Fibroblast of upper back skin (primary cell): ENCODE measurements at regions not wholly inside any gene's neighbourhood (a gene's known extent, or its start where the extent isn't known, plus 50 kb on each side); places are given as distances from the start of the nearest gene placed in this dataset.
A peak's percentile ranks its signal among the peaks of the same experiment; 100 is the strongest.

Experiments used
- DNase-seq: peaks from one replicate; pipeline ENCODE4 v3.0.0-alpha.2; 2013

DNA sequence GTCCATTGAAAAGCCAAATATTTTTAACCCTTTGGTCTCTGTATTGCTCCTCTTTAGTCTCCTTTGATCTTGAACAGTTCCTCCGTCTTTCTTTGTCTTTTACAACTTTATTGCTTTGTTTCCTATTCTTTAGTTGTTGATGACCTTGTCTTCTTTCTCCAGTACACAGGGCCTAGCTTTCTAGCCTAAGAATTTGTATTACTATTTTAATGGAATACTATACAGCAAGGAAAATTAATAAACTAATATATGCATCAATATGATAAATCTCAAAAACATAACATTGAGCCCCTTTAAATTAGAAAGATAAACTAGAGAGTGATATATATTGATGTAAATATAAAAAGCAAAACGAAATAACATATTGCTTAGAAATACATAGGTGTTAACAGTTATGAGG lies 88.7 kb downstream of the NR1D2 start:
- no peak for DNase-seq

- no peak for DNase-seq
Measured at GRCh38 chr3:24034464-24034863, 89.4 kb downstream of the NR1D2 start.

DNA sequence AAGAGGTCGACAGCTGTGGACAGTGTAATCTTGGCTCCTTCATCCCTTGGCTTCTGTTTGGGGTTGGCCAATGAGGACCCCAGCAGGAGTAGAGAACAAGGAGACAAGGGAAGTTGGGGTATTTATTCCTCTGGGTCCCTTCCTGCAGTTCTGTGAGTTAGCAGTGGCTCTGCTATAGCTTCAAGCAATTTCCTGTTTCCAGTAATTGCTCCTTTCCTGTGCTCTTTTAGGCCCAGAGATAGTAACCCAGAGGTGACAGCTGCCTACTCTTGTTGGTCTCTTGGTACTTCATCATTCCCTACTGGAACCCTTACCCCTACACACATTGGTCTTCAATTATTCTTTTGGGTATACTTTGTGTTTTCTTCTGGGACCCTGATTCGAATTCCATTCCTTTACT lies 92.9 kb downstream of the NR1D2 start:
- DNase-seq: no peak

DNA sequence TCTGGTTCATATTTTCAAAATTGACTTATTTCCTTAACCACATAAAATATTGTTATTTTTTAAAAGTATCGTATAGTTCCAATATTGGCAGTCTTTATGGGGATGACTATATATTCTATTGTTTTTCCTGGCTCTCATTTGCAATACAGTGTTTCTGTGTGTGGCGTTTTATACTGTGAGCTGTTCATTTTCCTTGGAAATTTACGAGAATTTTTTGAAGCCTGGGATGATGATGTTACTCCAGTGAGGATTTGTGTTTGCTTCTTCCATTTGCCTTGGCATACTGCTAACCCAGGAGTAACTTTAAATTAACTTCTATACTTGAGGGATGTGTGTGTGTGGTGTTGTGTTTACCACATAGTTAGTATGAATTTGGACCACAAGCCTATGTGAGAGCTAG lies 95.2 kb downstream of the NR1D2 start:
- DNase-seq: no peak

- DNase-seq: no peak
Measured at GRCh38 chr3:24042174-24043059, 97.3 kb downstream of the NR1D2 start.

GRCh38 chr3:24043168-24043567 lies 98.1 kb downstream of the NR1D2 start:
- DNase-seq: peak; percentile 1

- no peak for DNase-seq
Measured at GRCh38 chr3:24043985-24044384, 98.9 kb downstream of the NR1D2 start.

GRCh38 chr3:24046214-24046613 lies 101.1 kb downstream of the NR1D2 start:
- DNase-seq: no peak

DNA sequence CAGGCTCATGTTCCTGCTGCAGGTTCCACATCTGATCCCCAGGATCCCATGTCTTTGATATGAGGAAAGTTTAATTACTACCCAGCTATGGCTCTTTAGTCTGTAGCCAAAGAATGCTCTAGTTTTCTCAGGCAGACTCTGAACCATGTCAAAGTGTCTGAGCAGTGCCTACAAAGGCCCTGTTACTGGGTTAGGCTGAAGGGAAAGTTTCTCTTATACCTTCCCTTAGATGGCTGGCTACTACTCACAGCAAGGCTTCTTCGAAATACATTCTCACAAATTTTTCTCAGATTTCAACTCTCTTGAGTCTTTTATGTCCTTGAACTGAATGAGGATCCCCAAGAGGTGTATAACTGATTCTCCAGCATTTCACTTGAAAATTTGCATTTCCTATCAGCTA lies 102.4 kb downstream of the NR1D2 start:
- DNase-seq: no peak

DNA sequence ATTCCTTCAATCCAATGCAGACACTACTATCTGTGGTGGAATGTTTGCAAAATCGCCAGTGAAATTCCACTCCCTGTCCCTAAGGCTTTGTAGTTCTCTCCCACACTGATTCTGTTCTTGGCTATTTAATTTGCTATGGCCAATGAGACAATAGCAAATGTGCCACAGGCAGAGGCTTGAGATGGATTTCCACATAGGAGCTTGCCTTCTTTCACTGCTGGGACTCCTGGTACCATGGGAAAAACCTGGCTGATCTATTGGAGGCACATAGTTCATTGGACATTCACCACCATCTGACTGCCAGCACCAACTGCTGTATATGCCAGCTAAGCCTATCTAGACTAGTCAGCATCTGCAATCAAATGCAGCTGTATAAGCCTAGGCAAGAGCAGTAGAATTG lies 103.8 kb downstream of the NR1D2 start:
- DNase-seq: peak; percentile 20

GRCh38 chr3:24052446-24052845 lies 107.4 kb downstream of the NR1D2 start:
- DNase-seq: no peak

DNA sequence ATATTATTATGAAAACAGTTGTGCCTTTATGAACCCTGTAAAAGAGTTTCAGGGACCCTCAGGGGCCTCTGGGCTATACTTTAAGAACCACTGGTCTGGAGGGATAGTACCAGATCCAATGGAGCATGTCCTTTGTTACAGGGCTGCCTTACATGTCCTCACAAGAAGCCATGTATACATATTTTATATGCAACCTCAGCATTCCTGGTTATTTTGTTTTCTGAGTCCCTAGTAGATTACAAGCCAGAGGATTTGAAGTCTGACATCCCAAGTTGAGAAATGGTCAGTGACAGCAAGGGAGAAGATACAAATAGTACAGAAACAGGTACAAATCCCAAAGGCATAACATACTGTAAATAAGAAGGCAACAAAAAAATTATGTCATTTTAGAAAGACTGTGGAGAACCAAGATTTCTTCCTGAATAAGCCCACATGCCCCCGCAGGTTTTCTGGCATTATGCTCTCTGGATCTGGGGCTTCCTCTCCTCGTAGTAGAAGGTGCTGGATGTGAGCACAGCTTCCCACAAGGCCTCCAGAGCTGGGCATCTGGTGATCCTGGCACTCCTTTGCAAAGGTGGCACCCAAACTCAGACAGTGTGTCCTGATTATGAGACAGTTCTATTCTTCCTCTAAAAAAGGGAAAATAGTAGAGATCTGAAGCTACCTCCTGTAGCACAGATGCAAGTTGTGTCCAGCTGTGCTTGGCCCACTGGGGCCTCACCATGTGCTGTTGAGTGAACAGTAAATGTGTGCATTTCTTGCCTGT lies 114.0 kb downstream of the NR1D2 start:
- DNase-seq: no peak

DNA sequence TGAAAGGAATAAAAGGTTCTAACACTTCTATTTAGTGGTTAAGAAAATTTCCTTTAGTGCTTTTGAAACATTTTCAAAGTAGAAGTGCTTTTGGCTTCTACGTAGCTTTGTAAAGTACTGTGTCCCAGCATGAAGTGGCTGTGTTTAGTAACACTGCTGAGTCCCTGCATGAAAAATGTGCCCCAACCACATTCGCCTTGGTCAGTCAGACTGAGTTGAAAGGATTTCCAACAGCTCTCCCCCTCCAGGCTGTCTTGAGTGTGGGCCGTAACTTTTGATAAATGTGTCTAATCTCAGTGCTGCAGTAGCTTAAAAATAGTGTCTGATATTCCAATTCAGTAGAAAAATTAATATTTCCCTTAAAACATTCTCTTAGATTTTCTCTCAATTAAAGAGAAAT lies 115.0 kb downstream of the NR1D2 start:
- DNase-seq: peak; percentile 72

GRCh38 chr3:24062916-24063315 lies 117.8 kb downstream of the NR1D2 start:
- no peak for DNase-seq
